ENCODE measurements at regions not wholly inside any gene's neighbourhood (a gene's known extent, or its start where the extent isn't known, plus 50 kb on each side); places are given as distances from the start of the nearest gene placed in this dataset.

DNA sequence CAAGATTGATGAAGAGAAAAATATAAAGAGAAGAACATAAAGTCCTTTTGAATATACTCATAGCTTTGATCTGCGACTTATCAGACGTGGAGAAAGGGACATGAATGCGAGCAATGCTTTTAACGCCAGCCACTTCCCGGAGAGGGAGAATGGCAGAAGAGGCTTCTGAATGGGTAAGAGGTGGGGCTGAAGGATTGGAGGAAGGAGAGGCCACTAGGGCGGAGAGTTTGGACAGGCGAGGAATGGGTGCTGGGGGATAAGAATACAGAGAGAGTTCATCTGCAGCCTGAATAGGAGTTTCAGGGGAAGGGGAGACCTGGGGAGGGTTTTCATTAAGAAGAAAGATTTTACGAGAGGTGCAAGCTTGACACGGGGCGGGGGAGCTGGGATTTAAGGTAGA is 2534.9 kb downstream of the PCDH7 start:
- TF ChIP-seq, protein P1, sequence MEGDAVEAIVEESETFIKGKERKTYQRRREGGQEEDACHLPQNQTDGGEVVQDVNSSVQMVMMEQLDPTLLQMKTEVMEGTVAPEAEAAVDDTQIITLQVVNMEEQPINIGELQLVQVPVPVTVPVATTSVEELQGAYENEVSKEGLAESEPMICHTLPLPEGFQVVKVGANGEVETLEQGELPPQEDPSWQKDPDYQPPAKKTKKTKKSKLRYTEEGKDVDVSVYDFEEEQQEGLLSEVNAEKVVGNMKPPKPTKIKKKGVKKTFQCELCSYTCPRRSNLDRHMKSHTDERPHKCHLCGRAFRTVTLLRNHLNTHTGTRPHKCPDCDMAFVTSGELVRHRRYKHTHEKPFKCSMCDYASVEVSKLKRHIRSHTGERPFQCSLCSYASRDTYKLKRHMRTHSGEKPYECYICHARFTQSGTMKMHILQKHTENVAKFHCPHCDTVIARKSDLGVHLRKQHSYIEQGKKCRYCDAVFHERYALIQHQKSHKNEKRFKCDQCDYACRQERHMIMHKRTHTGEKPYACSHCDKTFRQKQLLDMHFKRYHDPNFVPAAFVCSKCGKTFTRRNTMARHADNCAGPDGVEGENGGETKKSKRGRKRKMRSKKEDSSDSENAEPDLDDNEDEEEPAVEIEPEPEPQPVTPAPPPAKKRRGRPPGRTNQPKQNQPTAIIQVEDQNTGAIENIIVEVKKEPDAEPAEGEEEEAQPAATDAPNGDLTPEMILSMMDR (IDR thresholded peaks at IDR 0.05) = no peak
- peaks cover 0 to 3% (median 0%) of the 10 kb centered on the region in 11 donors for H3K9me3 ChIP-seq
- no peaks in the 10 kb centered on the region for H3K36me3 ChIP-seq
- H3K27me3 ChIP-seq = no peaks in the 10 kb centered on the region
- ATAC-seq = no peak
- no peaks in the 10 kb centered on the region for H3K4me1 ChIP-seq
- no peak for DNase-seq
- H3K27ac ChIP-seq = no peak overlapping the region
- H3K4me3 ChIP-seq = no peak overlapping the region
- intact Hi-C loops (cut with DNase I) = no loop called here
- whole genome bisulfite sequencing, 2 donors = 85 to 87% methylated on average over 10 of the region's 10 CpGs

DNA sequence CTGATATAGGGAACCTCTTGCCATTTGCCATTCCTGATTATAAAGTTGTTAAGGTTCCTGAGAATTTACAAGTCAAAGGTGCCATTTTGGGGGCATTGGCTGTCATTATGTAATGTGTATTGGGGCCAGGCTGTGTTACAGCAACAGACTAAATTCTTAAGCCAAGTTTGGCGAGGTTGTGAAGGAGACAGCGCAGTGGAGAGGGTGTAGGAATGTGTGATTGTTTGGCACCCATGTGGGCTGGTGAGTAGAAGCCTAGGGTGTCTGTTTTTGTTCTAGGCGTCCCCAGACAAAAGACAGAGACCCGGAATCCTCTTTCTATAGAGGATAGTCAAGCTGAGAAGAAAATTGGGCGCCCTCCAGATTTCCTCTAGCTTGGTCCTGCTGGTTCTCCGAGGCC is 2535.3 kb downstream of the PCDH7 start:
- H3K36me3 ChIP-seq = no peaks in the 10 kb centered on the region
- 75 to 81% methylated on average over 6 of the region's 6 CpGs for WGBS, 2 donors
- no peak overlapping the region for H3K27ac ChIP-seq
- peaks cover 0 to 3% (median 0%) of the 10 kb centered on the region in 11 donors for H3K9me3 ChIP-seq
- TF ChIP-seq, protein P1 (IDR thresholded peaks at IDR 0.05) = no peak
- DNase-seq (no peak), ATAC-seq (no peak)
- intact Hi-C loops (cut with DNase I) = no loop called here
- H3K4me1 ChIP-seq = no peaks in the 10 kb centered on the region
- no peak overlapping the region for H3K4me3 ChIP-seq
- H3K27me3 ChIP-seq = no peaks in the 10 kb centered on the region

DNA sequence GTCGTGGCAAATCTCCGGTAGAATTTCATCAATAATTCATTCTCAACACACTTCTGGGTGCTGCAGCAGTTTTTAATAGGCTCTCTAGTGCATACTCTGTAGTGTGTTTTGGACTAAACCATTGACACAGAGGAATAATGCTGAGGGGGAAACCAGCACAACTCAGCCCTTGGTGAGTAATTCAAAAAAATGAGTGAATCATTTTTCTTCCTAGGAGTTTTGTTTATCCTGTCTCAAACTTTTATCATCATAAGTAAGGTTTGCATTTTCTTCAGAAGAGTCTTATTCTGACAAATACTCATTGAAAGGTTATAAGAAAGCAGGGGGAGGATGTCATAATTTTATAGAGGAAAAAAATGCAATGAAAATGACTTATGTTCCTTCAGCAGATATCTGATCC is 2542.7 kb downstream of the PCDH7 start:
- Histone ChIP-seq H3K36me3 (no peaks in the 10 kb centered on the region), H3K27me3 (no peaks in the 10 kb centered on the region), H3K9me3 (no peaks in the 10 kb centered on the region), H3K4me3 (no peak overlapping the region), H3K27ac (no peak overlapping the region), H3K4me1 (no peaks in the 10 kb centered on the region)
- ATAC-seq (no peak), DNase-seq (no peak)
- TF ChIP-seq, protein P1 (IDR thresholded peaks at IDR 0.05) = no peak
- 91 to 92% methylated on average over 2 of the region's 2 CpGs for WGBS, 2 donors
- intact Hi-C loops (cut with DNase I) = no loop called here

DNA sequence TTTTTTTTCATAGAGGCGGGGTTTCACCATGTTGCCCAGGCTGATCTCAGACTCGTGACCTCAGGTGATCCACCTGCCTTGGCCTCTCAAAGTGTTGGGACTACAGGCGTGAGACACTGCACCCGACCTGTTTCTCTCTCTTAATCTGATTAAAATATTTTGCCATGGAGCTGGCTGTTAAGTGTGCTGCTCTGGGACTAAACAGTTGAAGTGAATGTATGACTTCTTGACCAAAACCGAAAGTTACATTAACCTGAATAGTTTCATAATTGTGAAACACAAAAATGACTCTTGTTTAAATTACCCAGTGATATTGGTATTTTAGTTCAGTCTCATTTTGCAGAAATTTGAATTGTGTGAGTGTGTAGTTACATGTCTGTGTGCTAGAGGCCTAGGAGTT is 2548.6 kb downstream of the PCDH7 start:
- intact Hi-C loops (cut with DNase I) = no loop called here
- ATAC-seq = no peak
- Histone ChIP-seq H3K9me3 (no peaks in the 10 kb centered on the region), H3K4me3 (no peak overlapping the region), H3K4me1 (no peaks in the 10 kb centered on the region), H3K36me3 (no peaks in the 10 kb centered on the region), H3K27me3 (no peaks in the 10 kb centered on the region), H3K27ac (no peak overlapping the region)
- TF ChIP-seq, protein P1 (IDR thresholded peaks at IDR 0.05) = no peak
- 79 to 84% methylated on average over 5 of the region's 5 CpGs for WGBS, 2 donors
- no peak for DNase-seq

DNA sequence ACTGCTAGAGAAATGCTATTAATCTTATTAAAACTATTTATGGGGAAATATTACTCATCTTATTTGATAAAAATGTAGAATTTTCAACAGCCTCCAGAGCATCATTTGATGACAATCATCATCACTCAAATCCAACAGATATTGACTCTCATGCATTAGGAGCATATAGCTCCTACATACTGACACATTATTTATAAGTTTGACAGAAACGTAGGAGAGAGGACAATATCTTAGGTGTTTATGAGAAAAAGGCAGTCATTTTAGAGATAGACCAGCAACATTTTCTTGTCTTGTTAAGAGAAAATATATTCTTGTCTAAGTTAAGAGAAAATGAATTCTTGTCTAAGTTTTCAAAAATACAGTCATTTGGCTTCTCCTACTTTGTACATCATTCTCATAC is 2550.2 kb downstream of the PCDH7 start:
- Histone ChIP-seq H3K4me3 (no peak overlapping the region), H3K27me3 (no peaks in the 10 kb centered on the region), H3K27ac (no peak overlapping the region), H3K9me3 (no peaks in the 10 kb centered on the region), H3K4me1 (no peaks in the 10 kb centered on the region), H3K36me3 (no peaks in the 10 kb centered on the region)
- intact Hi-C loops (cut with DNase I) = no loop called here
- DNase-seq (no peak), ATAC-seq (no peak)
- TF ChIP-seq, protein P1 (IDR thresholded peaks at IDR 0.05) = no peak
- WGBS, 2 donors = 65 to 76% methylated on average over 1 of the region's 1 CpG
